ENCODE measurements at regions not wholly inside any gene's neighbourhood (a gene's known extent, or its start where the extent isn't known, plus 50 kb on each side); places are given as distances from the start of the nearest gene placed in this dataset.

DNA sequence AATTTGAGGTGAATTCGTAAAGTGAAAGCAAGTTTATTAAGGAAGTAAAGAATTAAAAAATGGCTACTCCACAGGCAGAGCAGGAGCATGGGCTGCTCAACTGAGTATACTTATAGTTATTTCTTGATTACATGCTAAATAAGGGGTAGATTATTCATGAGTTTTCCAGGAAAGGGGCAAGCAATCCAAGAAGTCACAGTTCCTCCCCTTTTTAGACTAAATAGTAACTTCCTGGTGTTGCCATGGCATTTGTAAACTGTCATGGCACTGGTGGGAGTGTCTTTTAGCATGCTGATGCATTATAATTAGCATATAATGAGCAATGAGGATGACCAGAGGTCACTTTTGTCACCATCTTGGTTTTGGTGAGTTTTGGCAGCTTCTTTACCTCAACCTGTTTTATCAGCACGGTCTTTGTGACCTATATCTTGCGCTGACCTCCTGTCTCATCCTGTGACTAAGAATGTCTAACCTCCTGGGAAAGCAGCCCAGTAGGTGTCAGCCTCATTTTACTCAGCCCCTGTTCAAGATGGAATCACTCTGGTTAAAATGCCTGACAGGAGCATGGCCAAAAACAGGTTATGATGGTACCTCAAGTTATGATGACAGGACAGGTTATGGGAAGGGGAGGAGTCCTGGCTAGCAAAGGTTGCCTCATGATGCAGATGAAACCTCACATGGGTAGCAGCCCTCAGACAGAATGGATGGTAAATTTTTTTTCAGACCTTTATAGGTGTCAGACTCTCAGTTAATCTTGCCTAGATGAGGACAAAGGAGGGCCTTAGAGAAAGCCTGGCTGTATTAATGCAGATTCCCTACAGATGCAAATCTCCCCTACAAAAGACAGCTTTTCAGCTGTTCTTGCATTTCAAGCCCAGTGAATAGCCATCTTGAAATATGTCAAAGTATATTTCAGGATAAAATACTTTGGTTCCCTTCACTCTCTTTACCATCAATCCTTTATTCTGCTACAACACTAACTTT, 49.7 kb downstream of the SIPA1L2 start:
- TF ChIP-seq, protein P1, sequence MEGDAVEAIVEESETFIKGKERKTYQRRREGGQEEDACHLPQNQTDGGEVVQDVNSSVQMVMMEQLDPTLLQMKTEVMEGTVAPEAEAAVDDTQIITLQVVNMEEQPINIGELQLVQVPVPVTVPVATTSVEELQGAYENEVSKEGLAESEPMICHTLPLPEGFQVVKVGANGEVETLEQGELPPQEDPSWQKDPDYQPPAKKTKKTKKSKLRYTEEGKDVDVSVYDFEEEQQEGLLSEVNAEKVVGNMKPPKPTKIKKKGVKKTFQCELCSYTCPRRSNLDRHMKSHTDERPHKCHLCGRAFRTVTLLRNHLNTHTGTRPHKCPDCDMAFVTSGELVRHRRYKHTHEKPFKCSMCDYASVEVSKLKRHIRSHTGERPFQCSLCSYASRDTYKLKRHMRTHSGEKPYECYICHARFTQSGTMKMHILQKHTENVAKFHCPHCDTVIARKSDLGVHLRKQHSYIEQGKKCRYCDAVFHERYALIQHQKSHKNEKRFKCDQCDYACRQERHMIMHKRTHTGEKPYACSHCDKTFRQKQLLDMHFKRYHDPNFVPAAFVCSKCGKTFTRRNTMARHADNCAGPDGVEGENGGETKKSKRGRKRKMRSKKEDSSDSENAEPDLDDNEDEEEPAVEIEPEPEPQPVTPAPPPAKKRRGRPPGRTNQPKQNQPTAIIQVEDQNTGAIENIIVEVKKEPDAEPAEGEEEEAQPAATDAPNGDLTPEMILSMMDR (conservative IDR thresholded peaks at IDR 0.05; ENCODE audit: low read depth, low read length): no peak
- H3K4me3 ChIP-seq (ENCODE audit: low read length): no peak overlapping the region
- no peak for DNase-seq (ENCODE audit: low read depth)

DNA sequence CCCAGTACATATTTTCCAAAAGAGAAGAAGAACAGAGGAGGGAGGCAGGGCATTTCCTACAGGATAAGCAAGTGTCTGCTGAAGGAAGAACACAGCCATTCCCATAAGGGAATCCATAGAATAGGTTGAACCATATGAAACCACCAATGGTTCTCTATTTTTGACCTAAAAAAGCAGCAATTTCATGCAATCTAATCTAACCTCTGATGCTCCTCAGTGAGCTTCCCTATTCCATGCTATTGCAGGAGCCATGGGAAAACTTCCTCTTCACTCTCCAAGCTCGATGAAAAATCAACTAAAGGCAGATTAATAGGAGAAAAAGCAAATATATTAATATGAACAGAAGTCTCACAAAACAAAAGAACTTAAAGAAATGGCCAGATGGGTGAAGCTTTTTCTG, 50.5 kb downstream of the SIPA1L2 start:
- no peak for DNase-seq (ENCODE audit: low read depth)
- TF ChIP-seq, protein P1 (conservative IDR thresholded peaks at IDR 0.05; ENCODE audit: low read depth, low read length): no peak
- no peak overlapping the region for H3K4me3 ChIP-seq (ENCODE audit: low read length)

DNA sequence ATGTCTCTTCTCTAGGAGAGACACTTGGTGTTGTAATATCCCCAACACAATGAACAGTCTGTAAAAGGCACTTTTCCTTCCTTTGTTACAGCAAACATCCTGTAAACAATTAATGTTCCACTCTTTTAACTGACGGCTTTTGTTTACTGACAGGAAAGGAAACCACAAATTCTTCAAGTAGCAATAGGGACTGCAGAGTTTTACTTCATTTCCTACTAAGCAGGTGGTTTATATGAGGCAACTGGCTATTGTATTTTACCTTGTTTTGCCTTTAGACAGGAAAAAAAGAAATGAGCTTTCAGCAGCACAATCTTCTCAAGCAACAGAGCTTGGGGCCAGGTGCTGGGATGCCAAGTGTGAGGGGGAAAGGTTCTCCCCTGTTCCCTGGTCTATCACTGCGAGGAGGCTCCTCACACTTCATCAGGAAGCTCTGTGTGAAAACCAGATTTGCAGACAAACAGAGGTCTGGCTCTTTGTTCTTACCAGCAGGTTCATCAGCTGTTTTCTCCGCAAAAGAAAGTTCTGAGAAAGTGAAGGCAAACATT, 51.2 kb downstream of the SIPA1L2 start:
- TF ChIP-seq, protein P1 (conservative IDR thresholded peaks at IDR 0.05; ENCODE audit: low read depth, low read length): no peak
- no peak overlapping the region for H3K4me3 ChIP-seq (ENCODE audit: low read length)
- DNase-seq (ENCODE audit: low read depth): no peak

DNA sequence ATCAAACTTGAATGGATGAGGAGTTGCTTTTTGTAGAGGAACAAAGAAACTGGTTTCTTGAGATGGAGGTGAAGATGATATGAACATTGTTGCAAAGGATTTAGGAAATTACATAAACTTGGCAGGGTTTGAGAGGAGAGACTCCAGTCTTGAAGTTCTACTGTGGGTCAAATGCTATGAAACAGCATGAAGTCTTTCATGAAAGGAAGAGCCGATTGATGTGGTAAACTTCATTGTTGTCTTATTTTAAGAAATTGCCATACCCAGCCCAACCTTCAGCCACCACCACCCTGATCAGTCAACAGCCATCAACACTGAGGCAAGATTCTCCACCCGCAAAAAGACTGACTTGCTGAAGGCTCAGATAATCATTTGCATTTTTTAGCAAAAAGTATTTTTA, 52.2 kb downstream of the SIPA1L2 start:
- TF ChIP-seq, protein P1 (conservative IDR thresholded peaks at IDR 0.05; ENCODE audit: low read depth, low read length): no peak
- H3K4me3 ChIP-seq (ENCODE audit: low read length): no peak overlapping the region
- DNase-seq (ENCODE audit: low read depth): no peak

DNA sequence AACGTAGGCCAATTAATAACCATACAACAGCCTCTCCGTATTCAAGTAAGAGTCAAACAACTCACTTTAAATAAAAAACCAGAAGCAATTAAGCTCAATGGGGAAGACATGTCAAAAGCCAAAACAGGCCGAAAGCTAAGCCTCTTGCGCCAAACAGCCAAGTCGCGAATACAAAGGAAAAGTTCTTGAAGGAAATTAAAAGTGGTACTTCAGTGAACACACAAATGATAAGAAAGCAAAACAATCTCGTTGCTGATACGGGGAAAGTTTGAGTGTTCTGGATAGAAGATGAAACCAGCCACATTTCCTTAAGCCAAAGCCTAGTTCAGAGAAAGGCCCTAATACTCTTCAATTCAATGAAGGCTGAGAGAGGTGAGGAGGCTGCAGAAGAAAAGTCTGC, 53.4 kb downstream of the SIPA1L2 start:
- no peak overlapping the region for H3K4me3 ChIP-seq (ENCODE audit: low read length)
- no peak for DNase-seq (ENCODE audit: low read depth)
- TF ChIP-seq, protein P1 (conservative IDR thresholded peaks at IDR 0.05; ENCODE audit: low read depth, low read length): no peak

DNA sequence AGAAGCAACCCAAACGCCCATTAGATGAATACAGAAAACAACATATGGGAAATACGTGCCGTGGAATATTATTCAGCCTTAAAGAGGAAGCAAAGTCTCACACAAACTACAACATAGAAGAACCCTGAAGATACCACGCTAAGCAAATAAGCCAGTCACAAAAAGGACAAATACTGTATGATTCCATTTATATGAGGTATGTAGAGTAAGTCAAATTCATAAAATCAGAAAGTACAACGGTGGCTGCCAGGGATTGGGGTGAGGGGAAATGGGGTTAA, 54.2 kb downstream of the SIPA1L2 start:
- DNase-seq (ENCODE audit: low read depth): no peak
- H3K4me3 ChIP-seq (ENCODE audit: low read length): no peak overlapping the region
- TF ChIP-seq, protein P1 (conservative IDR thresholded peaks at IDR 0.05; ENCODE audit: low read depth, low read length): no peak

Measured in retinal pigment epithelial cell (primary cell).